GM12892 (cell line): ENCODE measurements at regions not wholly inside any gene's neighbourhood (a gene's known extent, or its start where the extent isn't known, plus 50 kb on each side); places are given as distances from the start of the nearest gene placed in this dataset.
"Not testable (repeated sequence)": the region's sequence is repeated elsewhere in the genome, so short reads cannot be mapped to it uniquely, and the experiment has no call there.

ENCODE experiments used
- POLR2A ChIP-seq: IDR thresholded peaks from 2 replicates; pipeline ENCODE4 v1.6.1; 2011; ENCODE audit warnings: low read depth, low read length, control low read depth
- POLR2AphosphoS5 ChIP-seq: IDR thresholded peaks from 2 replicates; pipeline ENCODE4 v1.6.1; 2011; ENCODE audit warnings: low read depth, low read length, control low read depth

DNA sequence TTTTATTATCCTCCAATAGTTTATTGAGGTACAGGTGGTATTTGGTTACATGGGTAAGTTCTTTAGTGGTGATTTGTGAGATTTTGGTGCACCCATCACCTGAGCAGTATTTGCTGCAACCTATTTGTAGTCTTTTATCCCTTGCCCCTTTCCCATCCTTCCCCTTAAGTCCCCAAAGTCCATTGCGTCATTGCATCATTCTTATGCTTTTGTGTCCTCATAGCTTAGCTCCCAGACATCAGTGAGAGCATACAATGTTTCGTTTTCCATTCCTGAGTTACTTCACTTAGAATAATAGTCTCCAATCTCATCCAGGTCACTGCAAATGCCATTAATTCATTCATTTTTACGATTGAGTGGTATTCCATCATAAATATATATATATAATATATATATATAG, 229.9 kb upstream of the TFPI start:
- TF ChIP-seq POLR2AphosphoS5, POLR2A: not testable (repeated sequence)
